ENCODE measurements at regions not wholly inside any gene's neighbourhood (a gene's known extent, or its start where the extent isn't known, plus 50 kb on each side); places are given as distances from the start of the nearest gene placed in this dataset.
"Not testable (repeated sequence)": the region's sequence is repeated elsewhere in the genome, so short reads cannot be mapped to it uniquely, and the experiment has no call there.

DNA sequence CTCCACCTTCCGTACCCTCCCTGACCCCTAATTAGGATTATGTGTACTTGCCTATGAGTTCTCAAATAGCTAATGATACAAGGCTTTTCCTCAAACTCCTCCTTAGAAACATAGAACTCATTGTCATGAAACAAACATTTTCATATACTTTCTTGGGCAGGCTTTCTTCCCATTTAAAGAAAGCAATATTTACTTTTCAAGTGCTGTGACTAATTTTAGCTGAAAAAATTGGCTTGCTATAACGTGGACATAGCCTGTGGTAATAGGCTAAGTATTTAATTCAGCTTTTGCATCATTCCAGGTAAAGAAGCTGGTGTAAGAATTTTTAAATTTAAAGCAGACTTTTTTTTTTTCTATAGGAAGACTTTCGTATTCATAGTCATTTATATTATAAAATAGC lies 208.7 kb downstream of the SOX2 start:
- DNase-seq (ENCODE audit: low spot score), result no peak

DNA sequence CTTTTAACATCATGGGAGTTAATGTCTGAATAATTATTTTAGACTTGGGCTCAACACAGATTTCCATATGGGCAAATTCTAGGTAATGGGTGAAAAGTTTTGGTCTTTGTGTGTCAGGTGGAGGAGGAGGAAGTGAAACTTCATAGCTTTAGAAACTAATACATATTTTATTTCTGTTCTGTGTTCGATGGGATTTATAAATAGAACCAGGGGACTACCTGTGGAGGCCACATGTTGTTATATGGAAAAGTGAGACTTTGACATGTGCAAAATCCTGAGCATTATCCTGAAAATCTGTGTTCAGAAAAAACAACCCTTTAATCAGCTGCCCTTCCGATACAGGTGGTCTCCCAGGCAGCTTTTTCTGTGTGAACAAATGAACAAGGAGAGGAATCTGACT lies 209.5 kb downstream of the SOX2 start:
- no peak for DNase-seq (ENCODE audit: low spot score)

GRCh38 chr3:181925841-181926240 lies 214.1 kb downstream of the SOX2 start:
- not testable (repeated sequence) for DNase-seq (ENCODE audit: low spot score)

DNA sequence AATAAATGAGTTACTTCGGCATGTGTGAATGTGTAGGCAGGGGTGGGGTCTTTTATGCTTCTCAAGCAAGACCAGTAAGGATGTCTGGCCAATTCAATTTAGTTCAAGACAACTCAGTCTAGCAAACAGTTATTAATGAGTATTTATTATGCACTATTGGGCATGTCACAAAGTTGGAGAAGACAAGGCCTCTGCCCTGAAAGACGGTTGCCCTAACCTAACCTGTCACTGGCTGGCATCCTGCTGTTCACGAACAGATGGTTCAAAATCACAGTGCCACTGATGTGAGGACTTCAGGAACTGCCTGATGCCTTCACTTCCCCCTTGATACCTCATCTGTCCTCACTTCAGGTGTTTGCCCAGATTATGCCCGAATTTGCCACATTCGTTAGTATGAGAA lies 217.8 kb downstream of the SOX2 start:
- DNase-seq (ENCODE audit: low spot score), result no peak

DNA sequence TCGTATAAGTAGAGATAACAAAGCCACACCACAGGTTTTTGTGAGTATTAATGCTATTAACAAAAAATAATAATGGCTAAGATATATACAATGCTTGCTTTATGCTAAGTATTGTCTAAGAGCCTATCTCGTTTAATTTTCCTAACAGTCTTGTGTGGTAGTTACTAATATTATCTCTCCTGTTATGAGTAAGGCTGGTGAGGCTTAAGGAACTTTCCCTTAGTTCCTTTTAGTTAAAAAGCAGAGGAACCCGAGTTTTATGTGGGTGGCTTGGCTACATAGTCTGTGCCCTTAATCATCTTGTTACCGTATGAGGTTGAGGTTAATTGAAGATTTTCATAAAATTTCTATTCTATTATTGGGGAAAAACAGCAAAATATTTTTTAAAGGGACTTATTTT lies 218.4 kb downstream of the SOX2 start:
- DNase-seq (ENCODE audit: low spot score), result no peak

- no peak for DNase-seq (ENCODE audit: low spot score)
These were observed 220.3 kb downstream of the SOX2 start for GRCh38 chr3:181932039-181932438.

- no peak for DNase-seq (ENCODE audit: low spot score)
These were observed 221.4 kb downstream of the SOX2 start for GRCh38 chr3:181933052-181933618.

DNA sequence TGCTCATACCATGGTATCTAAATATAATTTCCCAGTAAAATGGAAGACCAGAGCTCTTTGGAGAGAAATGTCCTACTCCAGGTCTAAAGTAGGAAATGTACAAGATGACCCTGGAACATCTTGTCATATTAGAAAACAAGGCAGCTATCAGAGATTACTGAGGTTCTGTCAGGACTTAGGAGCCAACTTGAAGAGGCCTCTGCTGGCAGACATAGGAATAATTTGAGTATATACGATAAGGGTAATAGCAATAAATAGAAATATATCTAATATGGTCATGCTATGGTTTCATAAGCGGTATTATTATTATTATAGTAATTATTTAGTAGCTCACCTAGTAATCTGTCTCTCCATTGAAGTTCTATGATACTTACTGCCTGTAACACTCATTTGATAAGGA lies 224.2 kb downstream of the SOX2 start:
- DNase-seq (ENCODE audit: low spot score), result no peak

GRCh38 chr3:181936774-181937173 lies 225.0 kb downstream of the SOX2 start:
- no peak for DNase-seq (ENCODE audit: low spot score)

DNA sequence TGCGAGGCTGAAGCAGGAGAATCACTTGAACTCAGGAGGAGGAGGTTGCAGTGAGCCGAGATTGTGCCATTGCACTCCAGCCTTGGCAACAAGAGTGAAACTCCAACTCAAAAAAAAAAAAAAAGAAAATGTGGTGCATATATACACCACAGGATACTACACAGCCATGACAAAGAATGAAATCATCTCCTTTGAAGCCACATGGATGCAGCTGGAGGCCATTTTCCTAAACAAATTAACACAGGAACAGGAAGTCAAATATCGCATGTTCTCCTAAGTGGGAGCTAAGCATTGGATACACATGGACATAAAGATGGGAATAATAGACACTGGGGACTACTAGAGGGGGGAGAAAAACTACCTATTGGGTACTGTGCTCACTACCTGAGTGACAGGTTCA lies 226.9 kb downstream of the SOX2 start:
- DNase-seq (ENCODE audit: low spot score), result not testable (repeated sequence)

DNA sequence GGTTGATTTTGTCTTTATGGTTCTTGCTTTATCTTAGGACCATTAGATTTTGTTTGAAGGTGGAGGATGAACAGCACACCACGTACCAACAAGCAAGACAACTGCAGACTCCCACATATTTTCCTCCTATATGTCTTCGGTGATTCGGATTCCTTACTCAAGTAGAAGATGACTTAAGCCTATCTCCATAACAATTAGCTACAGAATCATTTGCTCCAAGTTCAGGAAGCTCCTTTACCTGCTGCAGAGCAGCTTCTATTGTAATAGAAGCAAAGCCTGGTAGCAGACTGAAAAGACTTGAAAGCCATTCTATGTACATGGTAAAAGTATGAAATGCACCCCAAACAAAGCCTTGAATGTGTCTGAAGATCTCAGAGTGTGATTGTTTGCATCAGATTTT lies 229.0 kb downstream of the SOX2 start:
- no peak for DNase-seq (ENCODE audit: low spot score)

DNA sequence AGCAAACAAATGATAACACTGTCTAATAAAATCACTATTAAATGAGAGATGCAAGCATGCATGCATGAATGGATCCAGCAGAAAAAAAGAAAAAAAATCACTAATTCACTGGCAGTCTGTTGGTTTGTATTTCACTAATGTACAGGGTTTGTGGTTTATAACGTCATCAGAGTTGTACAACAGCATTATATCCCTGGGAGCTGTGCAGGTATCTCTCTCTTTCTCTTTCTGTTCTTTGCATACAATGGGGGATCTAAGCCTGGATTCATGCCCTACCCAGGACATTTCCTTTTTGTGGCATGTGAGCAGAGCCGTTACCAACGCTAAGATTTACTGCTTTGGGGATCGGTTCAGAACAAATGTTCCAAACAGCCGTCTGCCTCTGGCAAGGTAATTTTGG lies 229.5 kb downstream of the SOX2 start:
- DNase-seq (ENCODE audit: low spot score), result no peak

- DNase-seq (ENCODE audit: low spot score), result no peak
These were observed 231.6 kb downstream of the SOX2 start for GRCh38 chr3:181943285-181943684.

GRCh38 chr3:181947606-181948005 lies 235.9 kb downstream of the SOX2 start:
- DNase-seq (ENCODE audit: low spot score), result no peak

- DNase-seq (ENCODE audit: low spot score), result no peak
These were observed 236.6 kb downstream of the SOX2 start for GRCh38 chr3:181948286-181948685.

DNA sequence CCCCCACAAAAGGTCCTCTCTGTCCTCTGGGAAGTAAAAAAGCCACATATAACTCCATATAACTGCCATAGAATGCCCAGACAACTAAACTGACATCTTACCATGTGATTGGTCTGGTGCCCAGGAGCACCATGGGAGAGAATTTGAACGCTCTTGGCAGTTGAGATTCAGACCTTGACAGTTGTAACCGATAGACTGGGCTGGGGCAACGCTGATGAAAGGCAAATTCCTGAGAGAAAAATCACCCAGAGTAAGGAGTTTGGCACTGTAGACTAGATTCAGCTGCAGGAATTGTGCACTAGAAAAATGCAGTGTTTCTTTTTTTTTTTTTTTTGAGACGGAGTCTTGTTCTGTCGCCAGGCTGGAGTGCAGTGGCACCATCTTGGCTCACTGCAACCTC lies 240.5 kb downstream of the SOX2 start:
- no peak for DNase-seq (ENCODE audit: low spot score)

DNA sequence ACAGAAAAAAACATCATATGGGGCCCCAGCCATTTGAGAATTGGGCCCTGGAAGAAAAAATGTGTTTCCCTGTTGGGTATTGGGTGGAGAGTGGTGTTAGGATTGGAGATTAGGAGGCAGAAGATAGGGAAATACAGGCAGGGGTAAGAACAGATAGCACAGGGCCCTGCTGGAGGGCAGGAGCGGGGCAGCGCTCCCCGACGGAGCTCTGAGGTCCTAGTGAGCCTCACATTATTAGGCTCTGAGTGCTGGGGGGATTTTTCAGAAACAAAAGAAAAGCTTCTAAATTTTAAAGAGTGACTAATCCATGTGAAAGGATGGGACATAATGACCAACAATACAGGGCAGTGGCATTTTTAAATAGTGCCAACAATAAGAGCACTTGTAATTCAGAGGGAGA lies 241.2 kb downstream of the SOX2 start:
- DNase-seq (ENCODE audit: low spot score), result no peak

DNA sequence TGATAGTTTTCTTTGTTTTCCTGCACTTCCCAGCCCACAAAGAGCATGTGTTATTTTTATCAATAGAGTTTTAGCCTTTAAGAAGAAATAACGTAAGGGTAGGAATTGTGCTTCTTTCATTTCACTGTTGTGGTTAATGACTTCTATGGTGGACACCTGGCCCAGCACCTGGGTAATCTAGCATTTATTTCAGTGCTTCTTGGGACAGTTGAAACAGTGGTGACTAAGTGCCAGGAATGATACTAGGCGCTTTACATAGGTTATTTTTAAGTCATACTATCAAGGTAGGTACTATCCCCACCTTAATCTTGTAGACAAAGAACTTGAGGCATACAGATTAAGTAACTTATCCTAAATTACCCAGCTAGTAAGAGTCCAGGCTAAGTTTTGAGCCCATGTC lies 243.8 kb downstream of the SOX2 start:
- no peak for DNase-seq (ENCODE audit: low spot score)

DNA sequence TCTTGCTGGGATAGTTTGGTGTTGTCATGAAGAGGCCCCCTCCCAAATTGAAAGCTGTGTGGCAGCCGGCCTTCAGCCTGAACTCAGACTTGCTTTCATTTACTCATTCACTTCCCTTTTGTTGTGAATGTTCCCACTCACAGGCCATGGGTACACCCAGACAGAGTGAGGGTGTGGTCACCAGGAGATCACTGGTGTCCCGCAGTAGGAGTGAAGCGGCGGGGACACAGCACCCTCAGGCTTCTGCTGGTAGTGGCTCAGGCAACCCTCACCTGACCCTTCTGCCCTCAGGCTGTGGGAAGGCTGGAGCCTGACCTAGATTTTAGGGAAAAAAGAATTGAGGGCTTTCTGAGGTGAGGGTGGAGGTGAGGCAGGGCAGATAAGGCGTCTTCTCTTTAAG lies 244.4 kb downstream of the SOX2 start:
- DNase-seq (ENCODE audit: low spot score), result no peak

GRCh38 chr3:181966393-181966792 lies 254.7 kb downstream of the SOX2 start:
- DNase-seq (ENCODE audit: low spot score), result no peak

- DNase-seq (ENCODE audit: low spot score), result no peak
These were observed 258.2 kb downstream of the SOX2 start for GRCh38 chr3:181969925-181970324.

GRCh38 chr3:181971424-181971823 lies 259.7 kb downstream of the SOX2 start:
- no peak for DNase-seq (ENCODE audit: low spot score)

DNA sequence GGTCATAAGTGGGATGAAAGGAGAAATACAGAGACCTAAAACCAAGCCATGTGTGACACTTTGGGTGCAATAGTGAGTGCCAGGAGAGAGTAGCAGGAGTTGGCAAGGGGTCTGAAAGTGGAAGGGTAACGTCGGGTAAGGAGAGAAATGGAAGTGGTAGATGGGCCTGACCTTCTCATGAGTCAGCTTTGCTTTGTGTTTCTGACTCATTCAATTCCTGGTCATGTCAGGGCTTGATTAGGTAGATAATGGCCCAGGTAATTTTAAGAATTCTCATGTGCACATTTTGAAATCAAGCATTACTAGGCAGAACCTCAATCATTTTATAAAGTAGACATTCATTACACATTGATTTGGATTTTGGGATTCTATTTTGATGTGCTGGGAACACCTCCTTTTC lies 262.5 kb downstream of the SOX2 start:
- no peak for DNase-seq (ENCODE audit: low spot score)

DNA sequence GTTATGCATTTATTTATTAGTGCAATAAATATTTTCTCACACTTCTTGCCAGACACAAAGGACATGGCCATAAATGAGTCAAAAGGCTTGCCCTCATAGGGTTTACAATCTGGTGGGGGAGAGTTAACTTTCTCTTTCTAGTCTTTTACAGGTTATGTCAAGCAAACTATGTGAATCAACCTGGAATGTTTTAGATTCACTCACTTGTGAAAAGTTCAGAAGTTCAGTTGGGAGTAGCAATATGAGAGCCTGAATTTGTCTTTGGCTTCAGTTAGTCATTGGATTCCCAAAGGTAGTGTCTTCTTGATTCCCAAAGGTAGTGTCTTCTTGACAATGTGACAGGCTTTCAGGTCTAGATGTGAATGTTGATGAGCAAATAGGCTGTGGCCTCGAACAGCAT lies 264.8 kb downstream of the SOX2 start:
- no peak for DNase-seq (ENCODE audit: low spot score)

DNA sequence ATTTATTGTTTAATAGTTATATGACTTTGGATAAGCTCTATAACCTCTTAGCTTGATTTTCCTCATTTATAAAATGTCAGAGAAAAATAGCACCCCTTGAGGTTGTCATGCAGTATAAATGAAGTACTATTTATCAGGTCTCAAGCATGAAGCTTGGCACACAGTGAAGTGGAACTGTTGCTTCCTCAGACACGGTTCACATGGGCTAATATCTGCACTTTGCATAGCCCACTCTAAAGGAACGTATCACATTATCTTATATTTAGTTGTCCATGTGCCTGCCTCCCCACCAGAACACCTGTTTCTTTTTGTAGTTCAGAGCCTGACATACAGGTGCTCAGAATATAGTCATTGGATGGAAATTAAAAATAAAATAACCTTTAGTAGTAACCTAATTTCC lies 273.7 kb downstream of the SOX2 start:
- no peak for DNase-seq (ENCODE audit: low spot score)

All from ecto neural progenitor cell (in vitro differentiated cells).